Transverse colon (tissue), 4 donors: ENCODE measurements at regions not wholly inside any gene's neighbourhood (a gene's known extent, or its start where the extent isn't known, plus 50 kb on each side); places are given as distances from the start of the nearest gene placed in this dataset.

Experiments
- DNase-seq: peaks from one replicate; pipeline ENCODE4 v3.0.0-alpha.2; 2019
- H3K27ac ChIP-seq, 4 donors: fragments of 200-600 bp; sonication (generic); 2 replicates each; pipeline ENCODE4 v1.5.1; 2016 to 2018; ENCODE audit warnings: inconsistent platforms in 4 of 4
- H3K27me3 ChIP-seq: fragments of 200-600 bp; sonication (generic); 2 replicates; pipeline ENCODE4 v1.5.1; 2017; ENCODE audit warnings: inconsistent platforms
- H3K36me3 ChIP-seq, 4 donors: fragments of 200-600 bp; sonication (generic); 2 replicates each; pipeline ENCODE4 v1.5.1; 2017 to 2019; ENCODE audit warnings: inconsistent platforms in 4 of 4
- H3K4me1 ChIP-seq, 4 donors: fragments of 200-600 bp; sonication (generic); 2 replicates each; pipeline ENCODE4 v1.5.1; 2017 to 2020; ENCODE audit warnings: inconsistent platforms in 4 of 4
- H3K4me3 ChIP-seq, 4 donors: fragments of 200-600 bp; sonication (generic); 1 replicate in 1 of 4; 2 replicates in 3 of 4; pipeline versions ENCODE4 v1.5.1 to v1.6.1; 2017 to 2019; ENCODE audit warnings: inconsistent platforms in 4 of 4
- H3K9me3 ChIP-seq, 2 donors: fragments of 200-600 bp; sonication (generic); 2 replicates each; pipeline ENCODE4 v1.5.1; 2017 to 2019; ENCODE audit warnings: inconsistent platforms in 2 of 2
- EP300 ChIP-seq: sonication (generic); formaldehyde crosslinking; IDR thresholded peaks from one replicate; pipeline ENCODE4 v1.6.1; 2017; ENCODE audit warnings: antibody characterized with exemption, low read depth
- POLR2A ChIP-seq: fragments of 450-650 bp; IDR thresholded peaks from one replicate; pipeline ENCODE4 v1.6.1; 2016; ENCODE audit warnings: antibody characterized with exemption, mild to moderate bottlenecking, moderate library complexity
- POLR2AphosphoS5 ChIP-seq, 3 donors: sonication (generic); formaldehyde crosslinking; IDR thresholded peaks; one replicate each; pipeline ENCODE4 v1.6.1; 2016; ENCODE audit warnings: antibody characterized with exemption in 3 of 3
- WGBS, 2 donors: methylation state at CpG; one replicate each; pipeline ENCODE4 v1.1.5; 2018; ENCODE audit warnings: low coverage in 1 of 2; 5-methylcytosine and 5-hydroxymethylcytosine counted together
- in situ Hi-C, 4 donors: fragments of 200-750 bp; cut with MboI; loops; one replicate each; pipeline versions ENCODE4 v1.15.0 to v1.15.1; 2017; ENCODE audit warnings: low sequenced_read_pairs in 3 of 4, low pct_ligation_motif_present in 1 of 4, low pct_unique_long_range_greater_than_20kb in 1 of 4
- intact Hi-C: fragments of 100-400 bp; cut with DNase I; formaldehyde crosslinking; loops from one replicate; pipeline ENCODE4 v1.15.1; 2023; ENCODE audit warnings: low total_unique reads
- TF ChIP-seq, protein P1 (sequence below), 5 experiments: fragments of 200-600 bp in 3 of 5; fragments of 450-650 bp in 2 of 5; sonication (generic) in 3 of 5; IDR thresholded peaks; 1 replicate in 2 of 5; 2 replicates in 3 of 5; pipeline ENCODE4 v1.5.1; 2016 to 2017; ENCODE audit warnings: antibody characterized with exemption in 5 of 5, inconsistent platforms in 3 of 5, mild to moderate bottlenecking in 2 of 5, moderate library complexity in 1 of 5

DNA sequence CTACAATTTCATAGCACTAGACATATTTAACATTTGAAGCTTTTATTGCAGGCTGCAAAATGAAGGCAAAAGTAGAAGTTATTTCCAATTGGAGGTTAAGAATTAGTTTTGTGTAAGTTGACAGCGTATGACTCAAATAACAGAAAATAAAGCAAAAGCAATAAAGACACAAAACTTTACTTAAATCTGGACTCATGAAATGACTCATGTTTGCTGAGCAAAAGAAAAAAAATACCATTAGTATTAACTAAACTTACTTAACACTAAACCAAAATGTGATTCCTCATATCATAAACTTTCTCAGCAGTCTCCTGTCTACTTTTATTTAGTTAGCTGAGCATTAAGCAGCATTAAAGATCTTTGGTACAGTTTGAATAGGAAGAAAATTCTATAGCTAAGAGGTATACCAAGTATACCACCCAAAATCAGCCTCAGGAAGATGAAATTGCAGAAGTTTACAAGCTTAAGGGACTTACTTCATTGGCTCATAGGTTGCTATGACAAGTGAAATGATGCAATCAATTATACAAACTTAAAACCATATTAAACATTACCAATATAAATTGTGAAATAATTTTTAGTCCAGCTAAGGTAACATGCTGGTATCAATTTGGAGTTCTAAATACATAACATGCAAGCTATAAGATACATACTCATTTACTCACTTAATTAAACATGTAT is 1131.4 kb downstream of the XPNPEP1 start:
- H3K4me3 ChIP-seq = no peak overlapping the region
- intact Hi-C loops = no loop called here
- TF ChIP-seq EP300 (no peak), POLR2A (no peak), POLR2AphosphoS5 (IDR thresholded peaks at IDR 0.05) (no peak)
- TF ChIP-seq, protein P1, sequence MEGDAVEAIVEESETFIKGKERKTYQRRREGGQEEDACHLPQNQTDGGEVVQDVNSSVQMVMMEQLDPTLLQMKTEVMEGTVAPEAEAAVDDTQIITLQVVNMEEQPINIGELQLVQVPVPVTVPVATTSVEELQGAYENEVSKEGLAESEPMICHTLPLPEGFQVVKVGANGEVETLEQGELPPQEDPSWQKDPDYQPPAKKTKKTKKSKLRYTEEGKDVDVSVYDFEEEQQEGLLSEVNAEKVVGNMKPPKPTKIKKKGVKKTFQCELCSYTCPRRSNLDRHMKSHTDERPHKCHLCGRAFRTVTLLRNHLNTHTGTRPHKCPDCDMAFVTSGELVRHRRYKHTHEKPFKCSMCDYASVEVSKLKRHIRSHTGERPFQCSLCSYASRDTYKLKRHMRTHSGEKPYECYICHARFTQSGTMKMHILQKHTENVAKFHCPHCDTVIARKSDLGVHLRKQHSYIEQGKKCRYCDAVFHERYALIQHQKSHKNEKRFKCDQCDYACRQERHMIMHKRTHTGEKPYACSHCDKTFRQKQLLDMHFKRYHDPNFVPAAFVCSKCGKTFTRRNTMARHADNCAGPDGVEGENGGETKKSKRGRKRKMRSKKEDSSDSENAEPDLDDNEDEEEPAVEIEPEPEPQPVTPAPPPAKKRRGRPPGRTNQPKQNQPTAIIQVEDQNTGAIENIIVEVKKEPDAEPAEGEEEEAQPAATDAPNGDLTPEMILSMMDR (IDR thresholded peaks at IDR 0.05) = no peak

DNA sequence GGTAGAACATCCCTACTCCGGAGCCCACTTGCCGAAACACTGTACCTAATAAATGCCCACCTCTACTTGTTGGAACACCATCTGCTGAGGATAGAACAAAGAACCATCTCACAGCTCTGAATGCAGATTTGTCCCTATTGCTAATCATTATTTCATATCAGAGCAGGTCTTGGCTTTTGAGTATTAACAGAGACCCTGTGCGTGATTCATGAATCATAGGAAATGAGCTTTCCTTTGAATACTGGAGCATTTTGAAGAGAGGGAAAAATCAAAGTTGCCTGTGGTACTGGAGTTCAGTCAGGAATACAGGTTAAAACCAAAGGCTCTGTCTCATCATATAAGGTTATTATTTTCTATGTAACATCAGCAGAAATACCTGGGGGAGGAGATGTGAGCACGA is 1132.3 kb downstream of the XPNPEP1 start:
- intact Hi-C loops = no loop called here
- no peak overlapping the region for H3K4me3 ChIP-seq
- 81 to 91% methylated on average over 4 of the region's 4 CpGs for WGBS, 2 donors
- no peak for TF ChIP-seq EP300
- TF ChIP-seq, protein P1 (IDR thresholded peaks at IDR 0.05) = no peak
- TF ChIP-seq POLR2A = no peak
- TF ChIP-seq POLR2AphosphoS5 (IDR thresholded peaks at IDR 0.05) = no peak
- DNase-seq = no peak
- no peak overlapping the region for H3K27ac ChIP-seq
- H3K36me3 ChIP-seq = no peaks in the 10 kb centered on the region
- H3K9me3 ChIP-seq = no peaks in the 10 kb centered on the region
- no peaks in the 10 kb centered on the region for H3K27me3 ChIP-seq
- in situ Hi-C loops = no loop called here
- no peaks in the 10 kb centered on the region for H3K4me1 ChIP-seq

More for the DNA sequence above, 1131.4 kb downstream of the XPNPEP1 start:
- no peaks in the 10 kb centered on the region for H3K4me1 ChIP-seq
- no peaks in the 10 kb centered on the region for H3K36me3 ChIP-seq
- WGBS, 2 donors = 78 to 82% methylated on average over 1 of the region's 1 CpG
- in situ Hi-C loops = no loop called here
- H3K9me3 ChIP-seq = no peaks in the 10 kb centered on the region
- DNase-seq = no peak
- H3K27ac ChIP-seq = no peak overlapping the region
- H3K27me3 ChIP-seq = no peaks in the 10 kb centered on the region

DNA sequence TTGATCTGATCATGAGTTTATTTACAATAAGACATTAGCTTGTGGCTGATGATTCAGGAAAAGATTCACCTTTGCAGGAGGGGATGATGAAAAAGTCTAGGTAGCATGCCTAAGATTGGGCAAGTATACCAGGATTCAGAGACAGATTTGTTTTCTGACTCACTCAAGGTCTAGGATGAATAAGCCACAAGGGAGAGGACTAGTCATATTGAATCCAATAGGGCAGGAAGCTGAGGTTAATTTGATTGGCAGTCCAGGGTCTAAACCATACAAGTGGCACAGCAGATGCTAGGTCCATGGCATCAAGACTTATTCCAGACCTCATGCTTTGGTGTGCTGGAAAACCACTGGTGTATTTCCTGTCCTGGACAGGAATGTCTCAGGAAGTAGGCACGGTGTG is 1133.4 kb downstream of the XPNPEP1 start:
- H3K4me3 ChIP-seq = no peak overlapping the region
- H3K9me3 ChIP-seq = peaks cover 0 to 2% of the 10 kb centered on the region in 2 donors
- intact Hi-C loops (no loop called here), in situ Hi-C loops (no loop called here)
- DNase-seq = no peak
- WGBS, 2 donors = 52 to 71% methylated on average over 1 of the region's 1 CpG
- no peaks in the 10 kb centered on the region for H3K27me3 ChIP-seq
- no peak overlapping the region for H3K27ac ChIP-seq
- no peaks in the 10 kb centered on the region for H3K4me1 ChIP-seq
- H3K36me3 ChIP-seq = no peaks in the 10 kb centered on the region
- TF ChIP-seq, protein P1 (IDR thresholded peaks at IDR 0.05) = no peak
- TF ChIP-seq EP300 (no peak), POLR2A (no peak), POLR2AphosphoS5 (IDR thresholded peaks at IDR 0.05) (no peak)

DNA sequence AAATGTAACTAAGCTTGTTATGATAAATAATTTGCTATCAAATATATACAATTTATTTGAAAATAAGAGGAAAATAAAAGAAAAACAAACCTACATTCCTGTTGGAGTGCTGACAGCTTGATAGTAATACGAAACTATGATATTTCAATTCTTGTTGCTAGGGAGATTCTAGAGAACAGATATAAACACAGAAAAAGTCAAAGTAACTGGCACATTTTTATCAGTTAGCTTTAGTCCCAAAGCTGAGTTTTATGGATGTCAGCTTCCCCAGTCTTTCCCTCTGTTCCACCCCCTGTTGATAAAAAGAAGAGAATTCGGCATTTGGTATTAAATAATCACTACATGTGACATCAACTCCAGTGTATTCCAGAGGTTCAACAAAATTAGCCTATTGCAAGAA is 1134.0 kb downstream of the XPNPEP1 start:
- Histone ChIP-seq H3K4me3 (no peak overlapping the region), H3K27ac (no peak overlapping the region), H3K9me3 (peaks cover 0 to 4% of the 10 kb centered on the region in 2 donors), H3K27me3 (no peaks in the 10 kb centered on the region), H3K4me1 (no peaks in the 10 kb centered on the region), H3K36me3 (no peaks in the 10 kb centered on the region)
- in situ Hi-C loops (no loop called here), intact Hi-C loops (no loop called here)
- TF ChIP-seq, protein P1 (IDR thresholded peaks at IDR 0.05) = no peak
- no peak for TF ChIP-seq POLR2A
- no peak for DNase-seq
- WGBS, 2 donors = 55 to 56% methylated on average over 2 of the region's 2 CpGs
